Panc1 (cell line): ENCODE measurements at regions not wholly inside any gene's neighbourhood (a gene's known extent, or its start where the extent isn't known, plus 50 kb on each side); places are given as distances from the start of the nearest gene placed in this dataset.

Experiments used
- ATAC-seq: fragments of 200-7000 bp; cut with Tn5 transposase; 2 replicates; pipeline ENCODE4 v1.9.1; 2020; ENCODE audit warnings: mild to moderate bottlenecking, moderate library complexity
- BruUV-seq: library from RNA; stranded (reverse); fragments of 400-500 nt; replicated peaks from 2 replicates; lab custom pipeline; 2021; lab: Mats Ljungman, UMichigan
- CTCF ChIA-PET: fragments of 300-600 bp; sonication (Branson Sonifier 250); formaldehyde crosslinking; loops from one replicate; lab custom pipeline; 2022; ENCODE audit warnings: antibody characterized with exemption; lab: Charles Lee
- POLR2A ChIA-PET: fragments of 300-600 bp; sonication (Branson Sonifier 250); formaldehyde crosslinking; loops from one replicate; lab custom pipeline; 2022; ENCODE audit warnings: antibody characterized with exemption; lab: Charles Lee
- DNase-seq: peaks from one replicate; pipeline ENCODE4 v3.0.0-alpha.2; 2010; ENCODE audit warnings: low read depth, low spot score
- H3K27ac ChIP-seq: 2 replicates; pipeline ENCODE4 v1.5.1; 2011; ENCODE audit warnings: mild to moderate bottlenecking, low read length, inconsistent platforms
- H3K27me3 ChIP-seq: fragments of 200-500 bp; sonication (Bioruptor generic); 2 replicates; pipeline ENCODE4 v1.6.0; 2014; ENCODE audit warnings: low read length, inconsistent platforms; ENCODE audit not compliant: control insufficient read depth, insufficient read depth
- H3K36me3 ChIP-seq: fragments of 200-500 bp; sonication (Bioruptor generic); 2 replicates; pipeline ENCODE4 v1.5.1; 2014; ENCODE audit warnings: inconsistent platforms, mild to moderate bottlenecking, low read length, moderate library complexity; ENCODE audit not compliant: control insufficient read depth, insufficient read depth
- H3K4me1 ChIP-seq: 2 replicates; pipeline ENCODE4 v1.5.1; 2011; ENCODE audit warnings: inconsistent platforms, mild to moderate bottlenecking, low read length, moderate library complexity; ENCODE audit not compliant: control insufficient read depth, insufficient read depth
- H3K4me3 ChIP-seq, 2 experiments: 2 replicates each; pipeline ENCODE4 v1.5.1; 2011 to 2012; ENCODE audit warnings: low read depth in 2 of 2, low read length in 2 of 2, mild to moderate bottlenecking in 2 of 2, inconsistent platforms in 1 of 2, moderate library complexity in 1 of 2
- H3K9me3 ChIP-seq: fragments of 200-500 bp; sonication (Bioruptor generic); 2 replicates; pipeline ENCODE4 v1.5.1; 2014; ENCODE audit warnings: low read depth, mild to moderate bottlenecking, inconsistent platforms, low read length, moderate library complexity; ENCODE audit not compliant: control insufficient read depth, insufficient read depth
- CTCF ChIP-seq: fragments of 450-650 bp; IDR thresholded peaks from 2 replicates; pipeline ENCODE4 v1.5.1; 2017; ENCODE audit warnings: mild to moderate bottlenecking
- POLR2AphosphoS5 ChIP-seq: IDR thresholded peaks from 2 replicates; pipeline ENCODE4 v1.6.1; 2012; ENCODE audit warnings: mild to moderate bottlenecking, low read depth, low read length, moderate library complexity
- REST ChIP-seq, 2 experiments: IDR thresholded peaks; 2 replicates each; pipeline ENCODE4 v1.6.1; 2011 to 2012; ENCODE audit warnings: low read depth in 2 of 2, control low read depth in 1 of 2, low read length in 1 of 2, mild to moderate bottlenecking in 1 of 2, moderate library complexity in 1 of 2; ENCODE audit not compliant: insufficient read depth in 1 of 2
- SIN3A ChIP-seq: IDR thresholded peaks from 2 replicates; pipeline ENCODE4 v1.6.1; 2012; ENCODE audit warnings: low read depth, mild to moderate bottlenecking, low read length, moderate library complexity, borderline replicate concordance; ENCODE audit not compliant: insufficient read depth
- TCF7L2 ChIP-seq: IDR thresholded peaks from 2 replicates; pipeline ENCODE4 v1.6.1; 2011; ENCODE audit warnings: mild to moderate bottlenecking, low read depth, low read length, inconsistent platforms
- in situ Hi-C: cut with HindIII; loops from 2 replicates; pipeline ENCODE4 v1.10.0; 2016; ENCODE audit warnings: low sequenced_read_pairs, low pct_unique_long_range_greater_than_20kb
- intact Hi-C: fragments of 100-400 bp; cut with micrococcal nuclease; formaldehyde crosslinking; loops from one replicate; pipeline ENCODE4 v1.10.0; 2022; ENCODE audit not compliant: unreplicated experiment

GRCh38 chr7:119996634-119997033 lies 276.3 kb upstream of the KCND2 start:
- Histone ChIP-seq H3K27ac (no peak overlapping the region), H3K4me1 (no peaks in the 10 kb centered on the region), H3K36me3 (no peaks in the 10 kb centered on the region), H3K27me3 (no peaks in the 10 kb centered on the region), H3K9me3 (no peaks in the 10 kb centered on the region; the same call in 1 of the 2 replicates), H3K4me3 (no peak overlapping the region)
- no TSS peak for BruUV-seq
- intact Hi-C loops, result no loop called here
- ATAC-seq (no peak), DNase-seq (no peak)
- TF ChIP-seq TCF7L2 (no peak), REST (IDR thresholded peaks at IDR 0.05; ENCODE audit: insufficient read depth in 1 of 2, low read depth in 2 of 2, low read length in 1 of 2) (no peak), SIN3A (no peak), POLR2AphosphoS5 (no peak), CTCF (no peak)
- ChIA-PET CTCF (interaction anchor here (0.6 kb wide), 1 partner anchor 270 kb away, joined by 3 read pairs; no protein-coding TSS in a partner anchor), POLR2A (no interaction called here)
- in situ Hi-C loops, result no loop called here

DNA sequence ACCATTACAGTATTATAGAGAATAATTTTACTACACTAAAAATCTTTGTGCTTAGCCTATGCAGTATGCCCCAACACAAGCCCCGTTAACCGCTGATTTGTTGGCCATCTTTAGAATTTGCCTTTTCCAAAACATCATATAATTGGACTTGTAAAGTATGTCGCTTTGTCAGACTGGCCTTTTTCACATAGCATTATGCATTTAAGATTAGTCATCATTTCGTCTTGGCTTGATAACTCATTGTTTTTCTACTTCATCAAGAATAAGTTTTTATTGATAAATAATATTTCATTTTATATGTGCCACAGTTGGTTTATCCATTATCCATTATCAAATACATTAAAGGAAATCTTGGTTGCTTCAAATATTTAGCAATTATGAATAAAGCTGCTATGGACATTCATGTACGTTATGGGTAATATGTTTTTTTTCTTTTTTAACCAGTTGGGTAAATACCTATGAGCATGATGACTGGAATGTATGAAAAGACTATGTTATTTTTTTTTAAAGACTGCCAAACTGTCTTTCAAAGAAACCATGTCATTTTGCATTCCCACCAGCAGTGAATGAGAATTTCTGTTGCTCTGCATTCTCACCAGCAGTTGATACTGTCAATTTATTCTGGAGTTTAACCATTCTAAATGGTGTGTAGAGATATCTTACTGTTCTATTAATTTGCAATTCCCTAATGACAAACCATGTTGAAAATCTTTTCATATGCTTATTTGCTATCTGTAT lies 273.1 kb upstream of the KCND2 start:
- TF ChIP-seq POLR2AphosphoS5, result no peak
- no peak for TF ChIP-seq SIN3A
- no peak for TF ChIP-seq CTCF
- no peak for TF ChIP-seq REST (IDR thresholded peaks at IDR 0.05; ENCODE audit: insufficient read depth in 1 of 2, low read depth in 2 of 2, low read length in 1 of 2)
- TF ChIP-seq TCF7L2, result no peak
- no TSS peak for BruUV-seq

More for the DNA sequence above, 273.1 kb upstream of the KCND2 start:
- intact Hi-C loops, result no loop called here
- ATAC-seq (no peak), DNase-seq (no peak)
- H3K27me3 ChIP-seq, result no peaks in the 10 kb centered on the region
- H3K9me3 ChIP-seq, result no peaks in the 10 kb centered on the region
- no peak overlapping the region for H3K27ac ChIP-seq
- H3K4me3 ChIP-seq, result no peak overlapping the region
- POLR2A ChIA-PET, result no interaction called here
- in situ Hi-C loops, result no loop called here
- no peaks in the 10 kb centered on the region for H3K36me3 ChIP-seq
- CTCF ChIA-PET, result no interaction called here
- H3K4me1 ChIP-seq, result no peaks in the 10 kb centered on the region
